ENCODE measurements at regions not wholly inside any gene's neighbourhood (a gene's known extent, or its start where the extent isn't known, plus 50 kb on each side); places are given as distances from the start of the nearest gene placed in this dataset.

DNA sequence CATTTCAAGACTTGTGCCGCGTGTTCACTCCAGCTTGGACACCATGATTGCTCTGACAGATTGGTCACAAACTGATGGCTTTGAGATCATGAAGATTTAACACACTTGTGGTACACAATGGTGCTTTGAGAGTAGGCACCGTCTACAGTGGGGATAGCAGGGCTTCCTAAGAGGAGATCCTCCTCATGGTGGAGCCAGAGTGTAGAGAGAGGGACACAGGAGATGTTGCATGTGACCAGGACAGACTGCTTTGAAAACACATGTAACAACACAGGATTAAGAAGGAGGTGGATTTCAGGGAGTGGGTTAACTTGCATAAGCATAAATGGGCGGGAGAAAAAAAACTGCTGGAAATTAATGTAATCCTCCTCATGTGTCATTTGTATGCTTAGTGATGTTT, 95.7 kb upstream of the LINC00305 start:
- Histone ChIP-seq H3K9ac (ENCODE audit: low read depth, low read length) (no peak overlapping the region), H3K79me2 (ENCODE audit: insufficient read depth, low read length) (no peaks in the 10 kb centered on the region), H4K20me1 (ENCODE audit: insufficient read depth, low read length) (no peaks in the 10 kb centered on the region), H3K4me3 (ENCODE audit: low read depth in 1 of 2, low read length in 2 of 2) (no peak overlapping the region), H3K27ac (ENCODE audit: low read length) (no peak overlapping the region), H3K9me3 (ENCODE audit: insufficient read depth, low read length, severe bottlenecking) (no peaks in the 10 kb centered on the region), H3K36me3 (ENCODE audit: insufficient read depth, low read length) (no peaks in the 10 kb centered on the region), H3K27me3 (ENCODE audit: insufficient read depth, low read length, poor library complexity) (peaks cover 4% of the 10 kb centered on the region), H2AFZ (ENCODE audit: low read depth, low read length) (no peak overlapping the region), H3K4me2 (ENCODE audit: insufficient read depth, low read length) (no peak overlapping the region), H3K4me1 (ENCODE audit: insufficient read depth, low read length) (no peaks in the 10 kb centered on the region)
- TF ChIP-seq, protein P1, sequence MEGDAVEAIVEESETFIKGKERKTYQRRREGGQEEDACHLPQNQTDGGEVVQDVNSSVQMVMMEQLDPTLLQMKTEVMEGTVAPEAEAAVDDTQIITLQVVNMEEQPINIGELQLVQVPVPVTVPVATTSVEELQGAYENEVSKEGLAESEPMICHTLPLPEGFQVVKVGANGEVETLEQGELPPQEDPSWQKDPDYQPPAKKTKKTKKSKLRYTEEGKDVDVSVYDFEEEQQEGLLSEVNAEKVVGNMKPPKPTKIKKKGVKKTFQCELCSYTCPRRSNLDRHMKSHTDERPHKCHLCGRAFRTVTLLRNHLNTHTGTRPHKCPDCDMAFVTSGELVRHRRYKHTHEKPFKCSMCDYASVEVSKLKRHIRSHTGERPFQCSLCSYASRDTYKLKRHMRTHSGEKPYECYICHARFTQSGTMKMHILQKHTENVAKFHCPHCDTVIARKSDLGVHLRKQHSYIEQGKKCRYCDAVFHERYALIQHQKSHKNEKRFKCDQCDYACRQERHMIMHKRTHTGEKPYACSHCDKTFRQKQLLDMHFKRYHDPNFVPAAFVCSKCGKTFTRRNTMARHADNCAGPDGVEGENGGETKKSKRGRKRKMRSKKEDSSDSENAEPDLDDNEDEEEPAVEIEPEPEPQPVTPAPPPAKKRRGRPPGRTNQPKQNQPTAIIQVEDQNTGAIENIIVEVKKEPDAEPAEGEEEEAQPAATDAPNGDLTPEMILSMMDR (IDR thresholded peaks at IDR 0.05; ENCODE audit: borderline replicate concordance, extremely low read depth, low read length, poor library complexity, severe bottlenecking), result peak; percentile 13
- TF ChIP-seq EZH2 (IDR thresholded peaks at IDR 0.05; ENCODE audit: borderline replicate concordance, low read depth, low read length, severe bottlenecking), result no peak
- DNase-seq (no peak), ATAC-seq (ENCODE audit: insufficient read depth, low read depth) (no peak)

DNA sequence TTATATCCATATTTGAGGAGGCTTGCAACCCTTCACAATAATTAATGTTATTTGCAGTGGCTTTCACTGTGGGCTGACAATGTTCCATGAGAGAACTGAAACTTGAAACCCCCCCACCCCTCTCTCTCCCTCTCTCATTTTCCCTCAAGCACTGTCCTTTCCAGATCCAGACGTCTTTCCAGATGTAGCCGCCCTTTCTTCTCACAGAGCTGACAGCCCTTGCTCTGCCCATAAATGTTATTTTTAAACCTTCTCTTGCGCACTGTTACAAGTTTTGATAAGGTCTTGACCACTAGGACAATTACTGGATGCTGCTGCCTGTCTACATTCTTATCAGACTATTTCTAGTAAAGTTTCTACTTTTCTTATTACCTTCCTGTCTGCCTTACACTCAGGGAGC, 91.4 kb upstream of the LINC00305 start:
- H3K9me3 ChIP-seq (ENCODE audit: insufficient read depth, low read length, severe bottlenecking), result no peaks in the 10 kb centered on the region
- H2AFZ ChIP-seq (ENCODE audit: low read depth, low read length), result no peak overlapping the region
- H3K36me3 ChIP-seq (ENCODE audit: insufficient read depth, low read length), result no peaks in the 10 kb centered on the region
- H3K79me2 ChIP-seq (ENCODE audit: insufficient read depth, low read length), result no peaks in the 10 kb centered on the region
- no peaks in the 10 kb centered on the region for H4K20me1 ChIP-seq (ENCODE audit: insufficient read depth, low read length)
- TF ChIP-seq EZH2 (IDR thresholded peaks at IDR 0.05; ENCODE audit: borderline replicate concordance, low read depth, low read length, severe bottlenecking), result no peak
- TF ChIP-seq, protein P1 (IDR thresholded peaks at IDR 0.05; ENCODE audit: borderline replicate concordance, extremely low read depth, low read length, poor library complexity, severe bottlenecking), result no peak
- no peaks in the 10 kb centered on the region for H3K4me1 ChIP-seq (ENCODE audit: insufficient read depth, low read length)
- no peak overlapping the region for H3K27ac ChIP-seq (ENCODE audit: low read length)
- no peak for ATAC-seq (ENCODE audit: insufficient read depth, low read depth)
- H3K4me2 ChIP-seq (ENCODE audit: insufficient read depth, low read length), result no peak overlapping the region
- H3K9ac ChIP-seq (ENCODE audit: low read depth, low read length), result no peak overlapping the region
- DNase-seq, result no peak
- peaks cover 4% of the 10 kb centered on the region for H3K27me3 ChIP-seq (ENCODE audit: insufficient read depth, low read length, poor library complexity)
- no peak overlapping the region for H3K4me3 ChIP-seq (ENCODE audit: low read depth in 1 of 2, low read length in 2 of 2)

DNA sequence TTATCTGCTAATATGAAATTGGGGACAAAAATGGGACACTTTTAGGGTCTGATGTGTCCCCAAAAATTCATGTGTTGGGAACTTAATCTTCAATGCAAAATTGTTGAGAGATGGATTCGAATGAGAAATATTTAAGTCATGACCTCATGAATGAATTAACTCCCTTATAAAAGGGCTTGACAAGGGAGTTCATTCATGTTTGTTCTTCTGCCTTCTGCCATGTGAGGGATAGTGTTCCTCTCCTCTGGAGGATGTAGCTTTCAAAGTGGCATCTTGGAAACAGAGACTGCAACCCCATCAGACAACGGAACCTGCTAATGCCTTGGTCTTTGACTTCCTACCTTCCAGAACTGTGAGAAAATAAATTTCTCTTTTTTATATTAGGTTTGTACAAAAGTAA, 89.2 kb upstream of the LINC00305 start:
- Histone ChIP-seq H4K20me1 (ENCODE audit: insufficient read depth, low read length) (no peaks in the 10 kb centered on the region), H3K4me1 (ENCODE audit: insufficient read depth, low read length) (no peaks in the 10 kb centered on the region), H2AFZ (ENCODE audit: low read depth, low read length) (no peak overlapping the region), H3K4me3 (ENCODE audit: low read depth in 1 of 2, low read length in 2 of 2) (no peak overlapping the region), H3K79me2 (ENCODE audit: insufficient read depth, low read length) (no peaks in the 10 kb centered on the region), H3K4me2 (ENCODE audit: insufficient read depth, low read length) (no peak overlapping the region), H3K9me3 (ENCODE audit: insufficient read depth, low read length, severe bottlenecking) (no peaks in the 10 kb centered on the region), H3K9ac (ENCODE audit: low read depth, low read length) (no peak overlapping the region), H3K27ac (ENCODE audit: low read length) (no peak overlapping the region), H3K27me3 (ENCODE audit: insufficient read depth, low read length, poor library complexity) (peaks cover 4% of the 10 kb centered on the region), H3K36me3 (ENCODE audit: insufficient read depth, low read length) (no peaks in the 10 kb centered on the region)
- ATAC-seq (ENCODE audit: insufficient read depth, low read depth) (no peak), DNase-seq (no peak)
- TF ChIP-seq EZH2 (IDR thresholded peaks at IDR 0.05; ENCODE audit: borderline replicate concordance, low read depth, low read length, severe bottlenecking), result no peak
- TF ChIP-seq, protein P1 (IDR thresholded peaks at IDR 0.05; ENCODE audit: borderline replicate concordance, extremely low read depth, low read length, poor library complexity, severe bottlenecking), result no peak

DNA sequence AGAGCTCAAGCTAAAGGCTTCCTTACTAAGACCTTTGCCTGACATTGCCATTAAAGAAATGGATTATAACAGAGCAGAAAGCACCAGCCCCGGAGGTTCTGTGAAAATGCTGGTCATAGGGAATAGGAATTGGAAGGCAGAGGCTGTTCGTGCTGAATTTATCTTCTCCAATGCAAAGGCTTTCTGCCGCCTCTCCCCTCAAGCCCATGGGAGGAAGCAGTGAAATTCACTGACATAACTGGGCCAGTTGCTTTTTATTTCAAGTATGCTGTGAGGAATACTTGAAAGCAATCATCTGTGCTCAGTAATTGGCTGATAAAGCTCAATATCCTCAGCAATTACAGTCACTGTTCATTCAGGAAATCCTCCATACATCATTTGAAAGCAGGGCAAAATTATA, 85.4 kb upstream of the LINC00305 start:
- DNase-seq (no peak), ATAC-seq (ENCODE audit: insufficient read depth, low read depth) (no peak)
- Histone ChIP-seq H3K9me3 (ENCODE audit: insufficient read depth, low read length, severe bottlenecking) (no peaks in the 10 kb centered on the region), H3K4me3 (ENCODE audit: low read depth in 1 of 2, low read length in 2 of 2) (no peak overlapping the region), H3K4me2 (ENCODE audit: insufficient read depth, low read length) (no peak overlapping the region), H3K9ac (ENCODE audit: low read depth, low read length) (no peak overlapping the region), H3K27ac (ENCODE audit: low read length) (no peak overlapping the region), H3K27me3 (ENCODE audit: insufficient read depth, low read length, poor library complexity) (no peaks in the 10 kb centered on the region), H3K36me3 (ENCODE audit: insufficient read depth, low read length) (no peaks in the 10 kb centered on the region), H3K79me2 (ENCODE audit: insufficient read depth, low read length) (no peaks in the 10 kb centered on the region), H2AFZ (ENCODE audit: low read depth, low read length) (no peak overlapping the region), H4K20me1 (ENCODE audit: insufficient read depth, low read length) (no peaks in the 10 kb centered on the region), H3K4me1 (ENCODE audit: insufficient read depth, low read length) (no peaks in the 10 kb centered on the region)
- TF ChIP-seq EZH2 (IDR thresholded peaks at IDR 0.05; ENCODE audit: borderline replicate concordance, low read depth, low read length, severe bottlenecking), result no peak
- TF ChIP-seq, protein P1 (IDR thresholded peaks at IDR 0.05; ENCODE audit: borderline replicate concordance, extremely low read depth, low read length, poor library complexity, severe bottlenecking), result no peak

Data from DND-41 (cell line).